GM19372 (cell line): ENCODE measurements at regions not wholly inside any gene's neighbourhood (a gene's known extent, or its start where the extent isn't known, plus 50 kb on each side); places are given as distances from the start of the nearest gene placed in this dataset.

ENCODE experiments used
- ATAC-seq: cut with Tn5 transposase; IDR thresholded peaks from one replicate; pipeline ENCODE4 v1.9.1; 2021; ENCODE audit warnings: mild to moderate bottlenecking, low read depth, moderate library complexity; ENCODE audit not compliant: unreplicated experiment

- ATAC-seq, result no peak
Observed at GRCh38 chr19:30149300-30149699, 207.3 kb downstream of the URI1 start.

GRCh38 chr19:30150626-30151025 is 208.6 kb downstream of the URI1 start:
- ATAC-seq, result no peak

GRCh38 chr19:30151081-30151480 is 209.0 kb downstream of the URI1 start:
- no peak for ATAC-seq

- ATAC-seq, result no peak
Observed at GRCh38 chr19:30152510-30153291, 210.7 kb downstream of the URI1 start.

GRCh38 chr19:30153326-30154210 is 211.5 kb downstream of the URI1 start:
- peak; percentile 86 for ATAC-seq

- ATAC-seq, result no peak
Observed at GRCh38 chr19:30154410-30154809, 212.4 kb downstream of the URI1 start.

- ATAC-seq, result no peak
Observed at GRCh38 chr19:30155381-30156200, 213.6 kb downstream of the URI1 start.

GRCh38 chr19:30156646-30157045 is 214.6 kb downstream of the URI1 start:
- no peak for ATAC-seq

- ATAC-seq, result no peak
Observed at GRCh38 chr19:30158067-30158892, 213.9 kb upstream of the ZNF536 start.

GRCh38 chr19:30158893-30159245 is 213.3 kb upstream of the ZNF536 start:
- ATAC-seq, result no peak

- no peak for ATAC-seq
Observed at GRCh38 chr19:30159636-30160035, 212.5 kb upstream of the ZNF536 start.

- no peak for ATAC-seq
Observed at GRCh38 chr19:30160426-30160825, 211.8 kb upstream of the ZNF536 start.

GRCh38 chr19:30161021-30161655 is 211.0 kb upstream of the ZNF536 start:
- no peak for ATAC-seq

- no peak for ATAC-seq
Observed at GRCh38 chr19:30161770-30162169, 210.4 kb upstream of the ZNF536 start.

GRCh38 chr19:30162718-30163117 is 209.5 kb upstream of the ZNF536 start:
- no peak for ATAC-seq

GRCh38 chr19:30163663-30164062 is 208.5 kb upstream of the ZNF536 start:
- ATAC-seq, result no peak

GRCh38 chr19:30165228-30165813 is 206.9 kb upstream of the ZNF536 start:
- ATAC-seq, result no peak

- ATAC-seq, result no peak
Observed at GRCh38 chr19:30167206-30167868, 204.8 kb upstream of the ZNF536 start.
